NOMO-1 treated with dmso at 0.1 percent for 144 hours (cell line): ENCODE measurements at regions not wholly inside any gene's neighbourhood (a gene's known extent, or its start where the extent isn't known, plus 50 kb on each side); places are given as distances from the start of the nearest gene placed in this dataset.
"Not testable (repeated sequence)": the region's sequence is repeated elsewhere in the genome, so short reads cannot be mapped to it uniquely, and the experiment has no call there.

Experiments used
- DNase-seq: peaks from one replicate; lab custom pipeline; 2025; ENCODE audit not compliant: unreplicated experiment; lab: John Stamatoyannopoulos, UW

DNA sequence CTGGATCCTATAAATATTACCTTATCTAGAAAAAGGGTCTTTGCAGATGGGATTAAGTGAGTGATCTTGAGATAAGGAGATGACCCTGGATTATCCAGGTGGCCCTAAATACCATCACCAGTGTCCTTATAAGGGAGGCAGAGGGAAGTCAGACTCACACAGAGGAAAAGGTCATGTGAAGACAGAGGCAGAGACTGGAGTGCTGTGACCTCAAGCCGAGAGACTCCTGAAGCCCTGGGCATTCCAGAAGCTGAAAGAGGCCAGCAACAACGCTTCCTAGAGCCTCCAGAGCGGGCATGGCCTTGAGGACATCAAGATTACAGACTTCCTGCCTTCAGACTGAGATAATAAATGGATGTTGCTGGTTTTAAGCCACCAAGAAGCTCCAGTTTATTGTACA, 118.8 kb downstream of the ATPSCKMT start:
- DNase-seq = no peak

DNA sequence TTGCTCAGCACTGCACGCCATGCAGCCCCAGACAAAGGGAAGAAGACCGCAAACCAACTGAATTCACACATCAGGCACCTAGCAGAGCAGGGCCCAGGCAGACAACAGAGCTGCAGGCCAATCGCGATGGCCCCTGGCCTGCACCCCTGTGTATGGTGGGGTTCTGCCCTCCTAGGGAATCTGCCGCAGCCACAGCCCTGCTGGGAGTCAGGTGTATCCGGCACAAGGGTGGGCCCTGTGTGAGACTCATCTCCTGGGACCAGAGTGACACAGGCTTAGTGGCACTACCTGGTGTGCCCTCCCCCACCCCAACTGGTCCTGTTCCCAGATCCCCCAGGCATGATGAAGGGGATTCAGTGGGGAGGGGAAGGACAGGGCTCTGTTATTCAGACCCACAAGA, 122.8 kb downstream of the ATPSCKMT start:
- DNase-seq = no peak

DNA sequence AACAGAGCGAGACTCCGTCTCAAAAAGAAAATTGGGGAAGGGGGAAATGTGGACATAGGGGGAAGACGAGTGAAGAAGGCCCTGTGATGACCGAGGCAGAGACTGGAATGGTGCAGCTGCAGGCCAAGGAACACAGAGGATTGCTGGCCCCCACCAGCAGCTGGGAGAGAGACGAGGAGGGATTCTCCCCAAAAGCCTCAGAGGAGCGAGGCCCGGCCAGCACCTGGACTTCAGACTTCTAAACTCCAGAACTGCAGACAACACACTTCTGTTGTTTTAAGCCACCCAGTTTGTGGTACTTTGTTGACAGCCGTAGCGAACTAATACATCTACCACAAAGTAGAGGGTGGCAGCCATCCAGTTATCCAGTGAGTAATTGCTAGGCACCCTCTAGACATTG, 124.6 kb downstream of the ATPSCKMT start:
- DNase-seq = no peak

DNA sequence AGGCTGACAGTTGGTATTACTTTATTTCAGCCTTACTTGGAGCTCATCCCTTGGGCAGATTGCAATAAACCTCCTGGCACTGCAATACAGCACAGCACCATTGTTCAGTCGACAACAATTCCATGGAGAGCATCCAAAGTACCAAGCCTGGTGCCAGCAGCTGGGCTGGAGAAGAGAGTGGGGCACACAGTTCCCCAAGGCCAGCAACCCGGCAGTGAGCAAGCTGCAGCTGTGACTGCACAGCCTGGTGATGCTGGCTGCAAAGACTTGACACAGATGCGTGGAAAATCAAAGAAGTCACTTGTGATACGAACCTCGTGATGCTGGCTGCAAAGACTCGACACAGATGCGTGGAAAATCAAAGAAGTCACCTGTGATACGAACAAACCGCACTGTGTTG, 125.4 kb downstream of the ATPSCKMT start:
- DNase-seq = no peak

DNA sequence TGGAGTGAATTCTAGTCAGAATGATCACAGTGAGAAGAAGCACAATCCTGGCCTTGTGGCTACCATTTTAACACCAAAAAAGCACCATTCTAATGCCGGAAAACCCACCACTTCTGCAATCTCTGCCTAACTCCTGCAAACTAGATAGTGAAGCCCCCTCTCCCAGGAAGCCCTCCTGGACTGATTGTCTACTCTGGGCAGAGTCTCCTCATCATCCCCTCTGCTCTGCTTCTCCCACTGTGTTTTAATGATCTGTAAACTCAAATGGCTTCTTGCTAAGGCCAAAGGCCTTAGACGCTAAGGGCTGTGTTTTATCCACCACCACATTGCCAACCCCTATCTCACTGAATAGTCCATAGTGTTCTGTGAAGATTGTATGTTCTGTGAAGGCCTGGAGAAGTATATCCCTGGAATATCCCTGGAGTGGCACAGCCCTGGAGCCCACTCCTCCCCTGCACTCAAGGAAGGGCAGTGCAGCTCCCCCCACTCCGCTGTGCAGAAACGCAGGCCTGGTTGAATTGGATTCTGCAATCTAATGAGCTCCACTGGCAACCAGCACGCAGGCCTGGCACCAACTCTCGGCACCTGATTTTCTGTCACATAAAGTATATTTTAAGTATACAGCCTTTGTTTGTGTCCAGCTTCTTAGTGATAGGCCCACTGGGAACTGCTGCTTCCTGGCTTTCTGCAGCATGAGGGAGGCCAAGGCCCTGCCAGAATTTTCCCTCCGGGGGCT, 126.3 kb downstream of the ATPSCKMT start:
- no peak for DNase-seq

DNA sequence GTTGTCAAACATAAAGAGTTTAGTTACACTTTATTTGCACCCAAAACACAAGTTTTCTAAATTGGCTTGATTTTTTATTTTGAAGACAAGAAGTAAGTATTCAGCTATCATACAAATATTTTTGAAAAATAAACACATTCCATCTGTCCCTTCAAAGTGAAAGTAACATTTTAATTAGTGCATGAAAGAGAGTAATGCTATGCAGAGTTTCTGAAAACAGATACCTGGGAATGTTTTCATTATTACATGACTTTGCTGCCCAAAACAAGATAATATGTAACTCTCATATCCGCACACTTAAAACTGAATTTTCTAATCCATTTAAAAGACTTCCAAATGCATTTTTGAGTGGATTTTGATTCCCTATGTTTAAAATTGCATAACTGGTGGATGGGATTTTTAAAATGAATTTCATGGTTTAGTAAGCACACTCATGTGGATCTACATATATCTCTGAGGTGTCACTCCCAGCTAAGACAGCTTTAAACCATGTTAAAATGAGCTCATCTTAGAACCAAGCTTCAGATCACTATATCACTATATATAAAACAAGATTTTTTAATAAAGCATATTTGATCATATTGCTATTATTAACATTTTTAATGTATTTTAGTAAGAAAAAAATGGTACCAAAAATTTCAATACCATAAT, 127.5 kb downstream of the ATPSCKMT start:
- no peak for DNase-seq

DNA sequence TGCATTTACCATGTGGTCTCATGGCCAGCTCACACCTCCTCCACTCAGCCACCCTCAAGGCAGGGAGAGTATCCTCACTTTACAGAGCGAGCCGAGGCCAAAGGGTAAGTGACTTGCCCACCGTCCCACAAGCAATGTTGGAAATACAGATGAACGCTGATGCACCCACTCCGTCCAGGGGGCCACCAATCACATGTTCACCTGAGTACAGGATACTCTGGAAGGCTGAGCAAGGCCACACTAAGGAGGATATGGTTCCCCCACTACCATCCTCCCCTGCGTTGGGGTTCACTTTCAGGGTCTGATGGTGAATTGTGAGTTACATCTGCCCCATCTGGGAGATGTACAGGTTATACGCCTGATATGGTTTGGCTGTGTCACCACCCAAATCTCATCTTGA, 128.8 kb downstream of the ATPSCKMT start:
- DNase-seq = no peak

DNA sequence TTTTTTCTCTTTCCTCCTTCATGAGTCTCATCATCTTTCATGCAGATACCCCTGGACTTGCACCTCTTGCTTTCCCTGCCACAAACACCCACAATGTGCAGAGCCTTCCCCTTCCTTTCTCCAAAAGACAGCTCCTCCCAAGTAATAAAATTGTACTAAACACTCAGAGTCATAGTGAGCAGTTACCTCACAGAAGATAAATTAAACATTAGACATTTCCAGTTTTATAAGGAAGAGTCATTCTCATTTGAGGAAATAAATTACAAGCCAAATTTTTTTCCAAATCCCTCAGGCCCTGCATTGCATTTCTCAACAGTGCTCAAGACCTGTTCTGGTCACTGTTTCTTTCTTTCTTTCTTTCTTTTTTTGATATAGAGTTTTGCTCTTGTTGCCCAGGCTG, 131.5 kb downstream of the ATPSCKMT start:
- no peak for DNase-seq

DNA sequence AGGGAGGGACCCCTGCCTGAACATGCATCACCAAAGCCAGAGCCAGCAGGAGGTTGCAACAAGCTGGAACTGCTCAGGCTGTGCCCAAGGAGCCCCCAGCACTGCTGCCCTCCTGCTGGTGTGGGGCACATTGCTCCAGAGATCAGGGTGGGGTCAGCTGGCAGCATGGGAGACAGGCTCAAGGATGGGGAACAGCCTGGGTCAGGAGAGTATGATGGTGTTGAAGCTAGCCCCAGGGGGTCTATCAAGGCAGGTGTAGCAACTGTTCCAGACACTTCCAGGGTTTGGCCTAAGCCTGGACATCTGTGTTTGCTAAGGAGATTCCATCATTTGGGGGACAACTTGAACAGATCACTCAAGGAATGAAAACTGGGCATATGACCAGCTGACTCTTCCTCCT, 133.1 kb downstream of the ATPSCKMT start:
- no peak for DNase-seq

DNA sequence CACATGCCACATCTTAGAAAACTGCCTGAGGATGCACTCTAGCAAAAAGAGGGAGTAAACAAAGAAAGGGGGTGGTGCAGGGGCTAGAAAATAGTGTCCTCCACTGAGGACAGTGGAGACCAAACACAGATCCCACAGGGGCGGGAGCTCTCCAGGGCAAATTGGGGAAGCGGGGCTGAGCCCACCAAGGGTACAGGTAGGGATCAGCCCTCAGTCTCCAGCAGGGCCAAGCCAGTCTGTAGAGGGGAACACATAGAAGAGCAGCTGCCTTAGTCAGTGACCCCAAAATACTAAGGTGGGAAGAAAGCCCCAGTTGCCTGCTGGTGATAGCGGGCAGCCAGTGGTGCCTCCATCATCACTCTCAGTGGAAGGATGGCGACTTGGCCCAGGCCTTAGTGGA, 134.0 kb downstream of the ATPSCKMT start:
- no peak for DNase-seq

DNA sequence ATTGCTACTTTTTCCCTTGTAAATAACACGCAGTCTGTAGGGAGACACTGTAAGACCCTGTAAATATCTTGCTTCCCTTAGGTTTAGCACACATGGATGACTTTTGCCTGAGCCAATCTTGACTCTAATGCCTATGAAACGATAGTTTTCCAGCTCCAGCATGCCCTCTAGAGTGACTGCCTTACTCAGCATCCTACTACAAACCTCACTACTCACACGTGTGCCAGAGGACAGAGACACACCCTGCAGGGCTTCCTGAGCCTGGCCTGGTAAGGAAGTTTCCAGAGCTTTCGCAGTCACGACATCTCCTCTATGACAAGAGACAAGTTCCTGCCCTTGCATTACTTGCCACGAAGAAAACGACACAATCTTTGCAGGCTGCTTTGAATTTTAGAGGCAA, 138.1 kb downstream of the ATPSCKMT start:
- DNase-seq = no peak

DNA sequence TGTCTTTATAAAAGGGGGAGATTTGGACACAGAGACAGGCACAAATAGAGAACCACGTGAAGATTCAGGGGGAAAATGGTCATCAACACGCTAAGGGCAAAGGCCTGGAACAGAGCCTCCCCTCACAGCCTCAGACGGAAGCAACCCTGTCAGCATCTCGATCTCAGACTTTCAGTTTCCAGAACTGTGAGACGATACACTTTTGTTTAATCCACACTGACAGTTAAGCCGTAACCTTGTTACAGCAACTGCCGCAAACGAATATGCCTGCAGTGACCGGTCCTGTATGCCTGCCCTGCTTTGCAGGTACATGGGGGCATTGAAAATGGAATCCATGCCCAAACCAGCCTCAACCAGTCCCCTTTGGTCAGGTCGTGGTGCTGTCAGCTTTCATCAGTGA, 139.5 kb downstream of the ATPSCKMT start:
- no peak for DNase-seq

DNA sequence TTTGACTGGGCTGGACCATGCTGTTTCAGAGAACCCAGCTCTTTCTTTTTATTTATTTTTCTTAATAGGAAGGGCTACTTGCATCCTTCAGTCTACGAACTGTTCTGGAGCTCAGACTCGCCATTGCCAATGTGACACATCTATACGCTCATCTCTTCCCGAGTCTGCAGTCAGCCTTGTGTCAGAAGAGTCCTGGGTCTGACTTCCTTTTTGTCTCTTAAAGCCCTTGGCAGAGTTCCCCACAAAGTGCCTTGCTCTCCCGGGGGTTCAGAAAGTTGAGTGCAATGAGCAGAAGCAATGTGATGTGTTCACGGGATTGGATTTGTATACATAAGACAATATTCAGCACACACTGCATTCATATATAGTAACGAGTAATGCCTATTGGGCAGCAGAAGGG, 140.4 kb downstream of the ATPSCKMT start:
- DNase-seq = no peak

DNA sequence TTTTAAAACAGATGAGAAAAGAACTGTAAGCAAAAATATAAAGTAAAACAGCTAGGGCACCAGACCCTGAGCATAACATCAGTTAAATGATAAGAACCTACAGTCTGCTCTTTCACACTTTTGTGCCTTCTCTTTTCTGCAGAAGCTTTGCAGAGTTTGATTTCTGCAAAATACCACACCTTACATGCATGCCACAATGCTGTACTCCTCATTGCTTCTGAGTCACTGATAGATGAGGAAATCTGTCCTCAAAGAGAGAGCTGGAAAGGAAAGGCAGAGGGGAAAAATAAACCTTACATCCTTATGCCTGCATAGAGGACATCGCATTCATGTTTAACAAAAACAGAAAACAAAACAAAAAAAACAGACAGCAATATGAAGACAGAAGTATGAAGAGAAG, 142.9 kb downstream of the ATPSCKMT start:
- no peak for DNase-seq

DNA sequence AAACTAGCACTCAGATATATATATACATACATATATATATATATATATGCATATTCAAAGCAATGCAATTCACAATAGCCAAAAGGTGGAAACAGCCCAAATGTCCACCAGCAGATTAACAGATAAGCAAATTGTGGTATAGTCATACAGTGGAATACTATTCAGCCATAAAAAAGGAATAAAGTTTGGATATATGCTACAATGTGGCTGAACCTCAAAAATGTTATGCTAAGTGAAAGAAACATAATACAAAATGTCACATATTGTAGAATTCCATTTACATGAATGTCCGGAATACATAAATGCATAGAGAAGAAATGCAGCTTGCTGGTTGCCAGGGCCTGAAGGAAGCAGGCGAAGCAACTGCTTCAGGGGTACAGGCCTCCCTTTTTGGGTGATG, 143.4 kb downstream of the ATPSCKMT start:
- DNase-seq = no peak

DNA sequence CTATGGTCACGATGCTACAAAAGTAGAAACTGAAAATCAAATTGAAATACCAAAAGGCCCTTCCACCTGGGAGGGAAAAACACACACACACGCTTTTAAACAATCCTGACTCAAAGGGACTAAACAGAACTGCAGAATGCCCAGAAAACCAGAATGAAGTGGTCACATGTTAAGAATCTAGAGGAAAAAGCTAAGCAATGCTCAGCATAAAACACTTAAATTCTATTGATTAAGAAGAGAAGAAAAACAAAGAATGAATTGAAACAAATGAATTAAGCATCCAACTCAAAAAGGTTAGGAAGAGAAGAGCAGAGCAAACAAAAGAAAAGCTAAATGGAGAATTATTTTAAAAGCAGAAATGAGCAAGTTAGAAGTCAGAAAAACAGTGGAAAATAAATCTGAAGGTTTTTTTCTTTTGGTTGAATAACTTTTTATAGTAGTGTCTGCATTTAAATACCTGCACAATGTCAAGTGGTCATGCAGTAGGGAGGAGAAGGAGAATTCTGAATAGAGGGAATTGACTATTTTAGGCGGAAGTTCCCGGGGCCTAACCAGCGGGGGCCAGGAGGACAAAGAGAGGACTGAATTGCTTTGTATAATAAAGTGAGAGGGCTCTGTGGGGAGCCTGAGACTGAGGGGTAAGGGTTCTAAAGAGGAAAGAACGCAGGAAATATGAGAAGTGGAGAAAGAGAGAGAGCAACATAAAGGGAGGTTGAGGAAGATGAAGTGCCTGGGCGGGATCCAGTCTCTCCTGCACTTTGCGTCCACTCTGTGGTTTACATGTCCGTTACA, 146.8 kb downstream of the ATPSCKMT start:
- no peak for DNase-seq

DNA sequence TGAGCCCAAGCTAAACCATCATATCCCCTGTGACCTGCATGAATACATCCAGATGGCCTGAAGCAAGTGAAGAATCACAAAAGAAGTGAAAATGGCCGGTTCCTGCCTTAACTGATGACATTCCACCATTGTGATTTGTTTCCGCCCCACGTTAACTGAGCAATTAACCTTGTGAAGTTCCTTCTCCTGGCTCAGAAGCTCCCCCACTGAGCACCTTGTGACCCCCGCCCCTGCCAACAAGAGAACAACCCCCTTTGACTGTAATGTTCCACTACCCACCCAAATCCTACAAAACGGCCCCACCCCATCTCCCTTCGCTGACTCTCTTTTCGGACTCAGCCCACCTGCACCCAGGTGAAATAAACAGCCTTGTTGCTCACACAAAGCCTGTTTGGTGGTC, 147.5 kb downstream of the ATPSCKMT start:
- not testable (repeated sequence) for DNase-seq

DNA sequence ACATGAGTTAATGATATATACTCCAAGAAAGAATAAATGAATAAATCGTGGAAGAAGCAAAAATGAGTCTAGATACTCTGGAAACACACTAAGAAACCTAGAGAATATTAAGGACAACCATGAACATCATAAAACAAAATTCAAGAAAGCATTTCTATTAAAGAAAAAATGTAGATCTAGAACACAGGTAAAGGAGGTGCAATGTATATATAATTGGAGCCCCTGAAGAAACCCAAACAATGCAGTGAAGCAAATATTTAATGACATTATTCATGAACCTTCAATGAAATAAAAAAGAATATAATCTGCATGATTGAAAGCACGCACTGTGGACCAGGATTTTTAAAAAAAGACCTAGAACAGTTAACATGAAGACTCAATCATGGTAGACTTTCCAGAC, 150.1 kb downstream of the ATPSCKMT start:
- no peak for DNase-seq

DNA sequence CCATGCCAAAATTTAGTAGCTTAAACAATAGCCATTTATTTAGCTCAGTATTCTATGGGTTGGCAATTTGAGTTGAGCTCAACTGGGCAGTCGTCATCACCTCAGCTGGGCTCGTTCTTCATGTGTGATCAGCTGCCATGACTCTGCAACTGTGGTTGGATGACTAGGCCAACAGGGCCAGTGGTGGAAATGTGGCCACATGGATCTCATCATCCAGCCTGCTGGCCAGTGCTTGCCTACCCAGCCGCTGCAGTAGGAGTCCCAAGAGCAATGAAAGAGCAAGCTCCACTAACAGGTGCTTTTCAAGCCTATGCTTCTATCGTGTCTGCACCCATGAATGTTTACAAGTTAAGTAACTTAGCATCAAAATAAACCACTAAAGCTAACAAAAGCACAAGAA, 158.0 kb downstream of the ATPSCKMT start:
- DNase-seq = no peak

DNA sequence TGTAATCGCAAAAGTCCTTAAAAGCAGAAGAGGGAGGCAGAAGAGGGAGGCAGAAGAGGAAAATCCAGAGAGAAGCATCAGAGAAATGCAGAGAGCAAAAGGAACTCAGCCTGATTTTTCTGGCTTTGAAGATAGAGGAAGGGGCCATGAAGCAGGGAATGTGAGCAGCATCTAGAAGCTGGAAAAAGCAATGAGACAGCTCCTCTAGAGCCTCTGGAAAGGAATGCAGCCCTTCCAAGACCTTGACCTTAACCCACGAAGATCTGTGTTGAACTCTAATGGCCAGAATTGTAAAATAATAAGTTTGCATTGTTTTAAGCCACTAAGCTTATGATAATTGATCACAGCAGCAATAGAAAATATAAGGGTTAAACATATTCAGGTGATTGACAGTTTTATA, 159.6 kb downstream of the ATPSCKMT start:
- no peak for DNase-seq

DNA sequence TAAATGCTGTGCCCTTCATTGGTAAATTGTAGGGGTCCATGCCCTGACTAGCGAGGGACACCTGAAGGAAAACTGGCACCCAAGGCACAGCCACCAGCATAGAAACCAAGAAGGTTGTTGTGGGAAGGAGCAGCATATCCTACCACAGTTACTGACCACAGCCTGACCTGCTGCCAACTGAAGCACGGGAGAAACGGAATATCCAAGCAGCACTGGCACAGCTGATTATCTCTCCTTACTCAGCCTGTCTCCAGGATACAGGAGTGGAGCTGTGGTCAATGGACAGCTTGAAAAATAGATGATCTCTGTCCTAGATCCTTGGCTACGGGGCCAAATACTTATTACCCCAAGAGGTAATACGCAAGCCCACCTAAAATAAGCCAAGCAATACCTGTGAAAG, 164.5 kb downstream of the ATPSCKMT start:
- no peak for DNase-seq

DNA sequence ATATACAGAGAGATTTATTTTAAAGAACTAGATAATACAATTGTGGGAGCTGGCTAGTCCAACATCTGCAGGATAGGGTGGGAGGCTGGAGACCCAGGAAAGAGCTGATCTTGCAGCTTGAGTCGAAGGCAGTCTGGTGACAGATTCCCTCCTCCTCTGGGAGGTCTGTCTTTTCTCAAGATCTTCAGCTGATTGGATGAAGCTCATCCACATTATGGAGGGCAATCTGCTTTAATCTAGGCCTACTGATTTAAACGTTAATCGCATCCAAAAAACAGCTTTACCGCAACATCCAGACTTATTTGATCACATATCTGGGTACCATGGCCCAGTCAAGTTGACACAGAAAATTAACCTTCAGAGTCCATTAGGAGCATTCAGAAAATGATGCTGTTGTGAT, 168.1 kb downstream of the ATPSCKMT start:
- no peak for DNase-seq
